Neuron (in vitro differentiated cells): ENCODE measurements at regions not wholly inside any gene's neighbourhood (a gene's known extent, or its start where the extent isn't known, plus 50 kb on each side); places are given as distances from the start of the nearest gene placed in this dataset.
A peak's percentile ranks its signal among the peaks of the same experiment; 100 is the strongest.

ENCODE experiments used
- H2AFZ ChIP-seq: one replicate; pipeline ENCODE4 v1.6.1; 2013; ENCODE audit warnings: low read depth, mild to moderate bottlenecking, inconsistent platforms, low read length, moderate library complexity
- H3K27me3 ChIP-seq: one replicate; pipeline ENCODE4 v1.6.1; 2013; ENCODE audit warnings: low read length; ENCODE audit not compliant: insufficient read depth
- H3K36me3 ChIP-seq: one replicate; pipeline ENCODE4 v1.6.1; 2013; ENCODE audit warnings: low read length; ENCODE audit not compliant: insufficient read depth
- H3K4me1 ChIP-seq: one replicate; pipeline ENCODE4 v1.6.1; 2013; ENCODE audit warnings: low read length; ENCODE audit not compliant: insufficient read depth
- H3K4me3 ChIP-seq: 2 replicates; pipeline ENCODE4 v1.5.1; 2013; ENCODE audit warnings: mild to moderate bottlenecking, low read length, moderate library complexity
- H3K9me3 ChIP-seq: one replicate; pipeline ENCODE4 v1.6.1; 2013; ENCODE audit warnings: low read length

DNA sequence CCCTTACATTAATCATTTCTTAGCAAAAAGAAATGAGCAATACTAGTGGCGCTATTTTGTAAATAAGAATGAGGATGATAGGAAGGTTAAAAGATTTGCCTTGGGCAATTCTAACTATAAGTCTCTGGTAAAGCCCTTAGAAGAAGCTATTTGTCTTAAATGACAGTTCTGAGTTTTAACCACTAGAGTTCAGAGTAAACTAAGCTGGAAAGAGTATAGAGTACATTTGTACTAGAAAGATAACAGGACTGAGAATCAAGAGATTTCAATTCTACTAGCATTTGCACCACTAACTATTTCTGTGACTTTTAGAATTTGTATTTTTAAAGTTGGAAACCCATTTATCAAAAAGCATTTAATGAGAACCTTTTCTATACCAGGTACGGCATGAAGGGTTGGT, 750.3 kb downstream of the OLFM4 start:
- Histone ChIP-seq H3K27me3 (no peaks in the 10 kb centered on the region), H3K4me1 (peaks cover 21% of the 10 kb centered on the region), H3K9me3 (no peaks in the 10 kb centered on the region), H2AFZ (no peak overlapping the region), H3K4me3 (no peak overlapping the region), H3K36me3 (no peaks in the 10 kb centered on the region)

DNA sequence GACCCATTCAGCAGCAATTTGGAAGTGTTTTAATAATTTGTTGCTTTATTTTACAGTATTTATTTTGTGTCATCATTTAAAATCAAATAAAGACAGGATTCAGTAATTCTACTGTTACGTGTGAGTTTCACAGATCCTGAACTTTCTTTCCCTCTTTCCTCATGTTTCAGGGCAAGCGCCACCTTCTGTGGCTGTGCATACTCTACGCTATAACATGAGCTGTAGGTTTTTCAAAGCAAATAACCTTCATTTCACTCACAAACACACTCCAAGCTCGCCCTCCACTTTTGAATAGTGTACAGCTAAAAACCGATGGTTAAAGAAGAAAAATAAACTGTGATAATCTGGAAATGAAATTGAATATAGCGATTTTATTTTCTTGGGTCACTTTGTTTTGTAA, 753.3 kb downstream of the OLFM4 start:
- Histone ChIP-seq H2AFZ (peak overlapping the region; percentile 90), H3K27me3 (no peaks in the 10 kb centered on the region), H3K4me3 (peak overlapping the region; percentile 46), H3K4me1 (peaks cover 21% of the 10 kb centered on the region), H3K9me3 (no peaks in the 10 kb centered on the region), H3K36me3 (no peaks in the 10 kb centered on the region)

DNA sequence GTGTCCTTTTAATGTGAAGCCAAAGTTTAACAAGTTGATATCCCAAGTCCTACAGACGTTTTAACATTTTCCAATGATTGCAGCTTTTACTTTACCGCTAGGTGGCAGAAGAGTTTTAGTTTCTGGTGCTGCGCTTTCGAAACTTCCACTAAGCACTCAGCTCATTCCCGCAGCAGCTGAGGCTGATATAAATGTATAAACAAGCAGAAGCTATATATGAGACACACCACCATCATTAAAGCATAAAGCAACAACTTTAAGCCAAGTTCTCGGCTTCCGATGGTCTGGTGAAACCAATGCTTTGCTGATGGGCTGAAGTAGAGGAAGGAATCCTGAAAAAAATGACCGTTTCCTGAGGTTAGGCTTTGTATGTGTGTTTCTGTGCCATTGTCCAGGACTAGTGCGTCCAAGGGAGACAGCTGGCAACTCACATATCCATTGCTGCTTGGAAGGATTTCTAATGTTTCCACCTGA, 753.9 kb downstream of the OLFM4 start:
- Histone ChIP-seq H3K4me1 (peaks cover 18% of the 10 kb centered on the region), H3K4me3 (peak overlapping the region; percentile 46), H3K9me3 (no peaks in the 10 kb centered on the region), H2AFZ (peak overlapping the region; percentile 90), H3K27me3 (no peaks in the 10 kb centered on the region), H3K36me3 (no peaks in the 10 kb centered on the region)

- no peaks in the 10 kb centered on the region for H3K9me3 ChIP-seq
- peaks cover 17% of the 10 kb centered on the region for H3K4me1 ChIP-seq
- peak overlapping the region; percentile 90 for H2AFZ ChIP-seq
- no peaks in the 10 kb centered on the region for H3K36me3 ChIP-seq
- H3K27me3 ChIP-seq, result no peaks in the 10 kb centered on the region
- H3K4me3 ChIP-seq, result no peak overlapping the region
These were observed 754.9 kb downstream of the OLFM4 start for GRCh38 chr13:53783471-53783870.

DNA sequence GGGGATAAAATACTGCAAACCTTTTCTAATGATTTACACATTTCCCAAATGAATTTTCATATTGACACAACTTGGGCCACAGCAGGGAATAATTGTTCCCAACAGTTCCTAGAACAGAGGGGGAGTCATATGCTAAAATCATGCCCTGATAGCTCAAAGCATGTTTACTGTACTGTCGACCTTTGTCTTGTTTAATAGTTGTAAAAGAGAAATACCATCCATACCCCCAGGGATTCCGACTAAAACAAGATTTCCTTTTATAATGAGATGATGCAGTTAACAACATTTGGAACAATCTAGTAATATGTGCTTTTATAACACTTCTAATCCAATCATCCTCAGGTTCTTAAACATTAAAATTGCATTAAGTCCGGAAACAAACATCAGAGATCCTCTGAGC, 759.7 kb downstream of the OLFM4 start:
- no peak overlapping the region for H2AFZ ChIP-seq
- no peaks in the 10 kb centered on the region for H3K36me3 ChIP-seq
- no peaks in the 10 kb centered on the region for H3K9me3 ChIP-seq
- no peaks in the 10 kb centered on the region for H3K27me3 ChIP-seq
- no peak overlapping the region for H3K4me3 ChIP-seq
- H3K4me1 ChIP-seq, result peaks cover 1% of the 10 kb centered on the region

GRCh38 chr13:53800011-53800410, 771.4 kb downstream of the OLFM4 start:
- Histone ChIP-seq H3K9me3 (peaks cover 1% of the 10 kb centered on the region), H3K4me1 (no peaks in the 10 kb centered on the region), H3K27me3 (no peaks in the 10 kb centered on the region), H3K4me3 (no peak overlapping the region), H3K36me3 (no peaks in the 10 kb centered on the region), H2AFZ (no peak overlapping the region)

DNA sequence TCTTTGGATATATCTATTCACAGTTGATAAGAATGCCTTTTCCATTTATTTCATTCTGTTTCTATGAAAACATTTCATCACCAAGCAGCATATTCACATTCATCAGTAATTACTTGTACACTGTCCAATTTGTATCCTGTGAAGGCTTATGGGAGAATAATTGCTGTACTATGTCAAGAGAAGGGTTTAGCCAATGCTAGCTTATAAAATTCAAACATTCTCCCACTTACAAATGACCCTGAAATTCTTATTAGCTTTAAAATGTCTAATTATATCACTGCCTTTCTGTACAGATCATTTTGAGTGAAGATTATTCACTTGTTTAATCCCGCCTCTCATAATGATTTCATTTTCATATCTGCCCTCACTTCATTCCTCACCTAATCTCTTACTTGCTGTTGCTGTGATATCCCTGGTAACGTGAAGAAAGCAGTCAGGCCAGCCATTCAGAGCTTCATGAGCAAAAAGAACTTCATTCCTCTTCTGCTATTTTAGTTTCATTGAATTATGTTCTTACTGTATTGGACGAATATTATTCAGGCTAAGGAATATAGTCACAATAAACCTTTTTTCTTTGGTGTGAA, 778.7 kb downstream of the OLFM4 start:
- Histone ChIP-seq H2AFZ (no peak overlapping the region), H3K9me3 (peaks cover 1% of the 10 kb centered on the region), H3K36me3 (no peaks in the 10 kb centered on the region), H3K4me3 (no peak overlapping the region), H3K4me1 (no peaks in the 10 kb centered on the region), H3K27me3 (no peaks in the 10 kb centered on the region)

GRCh38 chr13:53821632-53822031, 793.0 kb downstream of the OLFM4 start:
- Histone ChIP-seq H3K9me3 (no peaks in the 10 kb centered on the region), H2AFZ (no peak overlapping the region), H3K36me3 (no peaks in the 10 kb centered on the region), H3K4me1 (no peaks in the 10 kb centered on the region), H3K27me3 (no peaks in the 10 kb centered on the region), H3K4me3 (no peak overlapping the region)

GRCh38 chr13:53822136-53822535, 793.5 kb downstream of the OLFM4 start:
- no peak overlapping the region for H3K4me3 ChIP-seq
- H3K27me3 ChIP-seq, result no peaks in the 10 kb centered on the region
- no peaks in the 10 kb centered on the region for H3K36me3 ChIP-seq
- H3K9me3 ChIP-seq, result no peaks in the 10 kb centered on the region
- no peaks in the 10 kb centered on the region for H3K4me1 ChIP-seq
- H2AFZ ChIP-seq, result no peak overlapping the region

GRCh38 chr13:53839461-53839860, 810.8 kb downstream of the OLFM4 start:
- no peak overlapping the region for H3K4me3 ChIP-seq
- no peaks in the 10 kb centered on the region for H3K27me3 ChIP-seq
- H3K36me3 ChIP-seq, result no peaks in the 10 kb centered on the region
- peaks cover 2% of the 10 kb centered on the region for H3K9me3 ChIP-seq
- H3K4me1 ChIP-seq, result no peaks in the 10 kb centered on the region
- H2AFZ ChIP-seq, result no peak overlapping the region

- Histone ChIP-seq H3K27me3 (no peaks in the 10 kb centered on the region), H3K4me1 (peaks cover 14% of the 10 kb centered on the region), H3K36me3 (no peaks in the 10 kb centered on the region), H2AFZ (no peak overlapping the region), H3K4me3 (no peak overlapping the region), H3K9me3 (no peaks in the 10 kb centered on the region)
These were observed 816.0 kb downstream of the OLFM4 start for GRCh38 chr13:53844473-53845146.

DNA sequence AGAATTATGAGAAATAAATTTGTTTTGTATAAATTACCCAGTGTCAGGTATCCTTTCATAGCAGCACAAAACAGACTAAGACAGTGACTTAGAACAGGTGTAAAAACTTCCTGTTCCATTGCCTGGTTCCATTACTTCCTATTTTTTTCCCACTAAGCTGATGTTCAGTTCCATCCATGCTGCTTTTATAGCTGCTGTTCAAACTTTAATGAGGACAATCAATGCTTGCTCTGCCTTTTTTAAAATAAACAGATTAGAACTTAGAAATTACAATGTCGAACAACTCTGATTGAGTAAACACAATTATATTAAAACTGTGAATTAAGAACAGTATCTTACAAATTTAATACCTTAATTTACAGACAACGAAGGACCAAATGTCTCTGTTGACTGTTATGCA, 818.9 kb downstream of the OLFM4 start:
- Histone ChIP-seq H3K27me3 (no peaks in the 10 kb centered on the region), H3K9me3 (no peaks in the 10 kb centered on the region), H3K4me3 (no peak overlapping the region), H3K4me1 (peaks cover 14% of the 10 kb centered on the region), H3K36me3 (no peaks in the 10 kb centered on the region), H2AFZ (no peak overlapping the region)

GRCh38 chr13:53848366-53848961, 819.9 kb downstream of the OLFM4 start:
- peaks cover 14% of the 10 kb centered on the region for H3K4me1 ChIP-seq
- H3K36me3 ChIP-seq, result no peaks in the 10 kb centered on the region
- no peaks in the 10 kb centered on the region for H3K9me3 ChIP-seq
- no peaks in the 10 kb centered on the region for H3K27me3 ChIP-seq
- H2AFZ ChIP-seq, result peak overlapping the region; percentile 47
- no peak overlapping the region for H3K4me3 ChIP-seq
